ENCODE measurements at regions not wholly inside any gene's neighbourhood (a gene's known extent, or its start where the extent isn't known, plus 50 kb on each side); places are given as distances from the start of the nearest gene placed in this dataset.

DNA sequence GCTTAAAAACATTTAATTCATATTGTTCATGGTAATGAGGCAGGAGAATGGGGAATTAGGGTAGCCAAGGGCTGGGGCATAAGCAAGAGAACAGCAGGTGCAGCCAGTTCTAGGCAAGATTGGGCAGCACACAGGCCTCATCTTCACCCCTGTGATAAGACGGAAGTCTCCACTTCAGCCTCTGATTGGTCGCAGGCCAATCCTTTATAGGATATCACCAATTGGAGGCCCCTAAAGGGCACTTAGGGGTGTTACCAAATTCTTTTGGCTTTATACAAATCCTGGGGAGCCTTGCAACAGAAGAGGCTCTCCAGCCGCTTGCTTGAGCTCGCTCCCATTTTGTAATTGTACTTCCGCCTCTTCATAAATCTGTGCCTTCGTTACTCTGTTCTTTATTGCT, 231.1 kb downstream of the REEP3 start:
- TF ChIP-seq NFKBIZ (CRISPR knock-in tag; IDR thresholded peaks at IDR 0.05) = no peak
- TF ChIP-seq ZFP1 (CRISPR knock-in tag; IDR thresholded peaks at IDR 0.05) = no peak
- TF ChIP-seq, protein P1, sequence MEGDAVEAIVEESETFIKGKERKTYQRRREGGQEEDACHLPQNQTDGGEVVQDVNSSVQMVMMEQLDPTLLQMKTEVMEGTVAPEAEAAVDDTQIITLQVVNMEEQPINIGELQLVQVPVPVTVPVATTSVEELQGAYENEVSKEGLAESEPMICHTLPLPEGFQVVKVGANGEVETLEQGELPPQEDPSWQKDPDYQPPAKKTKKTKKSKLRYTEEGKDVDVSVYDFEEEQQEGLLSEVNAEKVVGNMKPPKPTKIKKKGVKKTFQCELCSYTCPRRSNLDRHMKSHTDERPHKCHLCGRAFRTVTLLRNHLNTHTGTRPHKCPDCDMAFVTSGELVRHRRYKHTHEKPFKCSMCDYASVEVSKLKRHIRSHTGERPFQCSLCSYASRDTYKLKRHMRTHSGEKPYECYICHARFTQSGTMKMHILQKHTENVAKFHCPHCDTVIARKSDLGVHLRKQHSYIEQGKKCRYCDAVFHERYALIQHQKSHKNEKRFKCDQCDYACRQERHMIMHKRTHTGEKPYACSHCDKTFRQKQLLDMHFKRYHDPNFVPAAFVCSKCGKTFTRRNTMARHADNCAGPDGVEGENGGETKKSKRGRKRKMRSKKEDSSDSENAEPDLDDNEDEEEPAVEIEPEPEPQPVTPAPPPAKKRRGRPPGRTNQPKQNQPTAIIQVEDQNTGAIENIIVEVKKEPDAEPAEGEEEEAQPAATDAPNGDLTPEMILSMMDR (CRISPR knock-in tag; IDR thresholded peaks at IDR 0.05) = no peak
- TF ChIP-seq GTF2F1 (IDR thresholded peaks at IDR 0.05; ENCODE audit: low read length) = no peak
- TF ChIP-seq POLR2A (IDR thresholded peaks at IDR 0.05; ENCODE audit: insufficient read depth in 1 of 2, low read depth in 2 of 2, low read length in 2 of 2) = no peak
- no peak for TF ChIP-seq TCF7L2 (IDR thresholded peaks at IDR 0.05; ENCODE audit: low read depth, low read length)
- TF ChIP-seq, protein P2, sequence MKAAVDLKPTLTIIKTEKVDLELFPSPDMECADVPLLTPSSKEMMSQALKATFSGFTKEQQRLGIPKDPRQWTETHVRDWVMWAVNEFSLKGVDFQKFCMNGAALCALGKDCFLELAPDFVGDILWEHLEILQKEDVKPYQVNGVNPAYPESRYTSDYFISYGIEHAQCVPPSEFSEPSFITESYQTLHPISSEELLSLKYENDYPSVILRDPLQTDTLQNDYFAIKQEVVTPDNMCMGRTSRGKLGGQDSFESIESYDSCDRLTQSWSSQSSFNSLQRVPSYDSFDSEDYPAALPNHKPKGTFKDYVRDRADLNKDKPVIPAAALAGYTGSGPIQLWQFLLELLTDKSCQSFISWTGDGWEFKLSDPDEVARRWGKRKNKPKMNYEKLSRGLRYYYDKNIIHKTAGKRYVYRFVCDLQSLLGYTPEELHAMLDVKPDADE (CRISPR knock-in tag; IDR thresholded peaks at IDR 0.05) = no peak
- TF ChIP-seq MIER3 (CRISPR knock-in tag; IDR thresholded peaks at IDR 0.05; ENCODE audit: borderline replicate concordance) = no peak

All from HepG2 (cell line).